GM18499 (cell line): ENCODE measurements at regions not wholly inside any gene's neighbourhood (a gene's known extent, or its start where the extent isn't known, plus 50 kb on each side); places are given as distances from the start of the nearest gene placed in this dataset.

Experiments
- ATAC-seq: cut with Tn5 transposase; IDR thresholded peaks from one replicate; pipeline ENCODE4 v1.9.1; 2021; ENCODE audit warnings: moderate number of reproducible peaks; ENCODE audit not compliant: insufficient read depth, unreplicated experiment

DNA sequence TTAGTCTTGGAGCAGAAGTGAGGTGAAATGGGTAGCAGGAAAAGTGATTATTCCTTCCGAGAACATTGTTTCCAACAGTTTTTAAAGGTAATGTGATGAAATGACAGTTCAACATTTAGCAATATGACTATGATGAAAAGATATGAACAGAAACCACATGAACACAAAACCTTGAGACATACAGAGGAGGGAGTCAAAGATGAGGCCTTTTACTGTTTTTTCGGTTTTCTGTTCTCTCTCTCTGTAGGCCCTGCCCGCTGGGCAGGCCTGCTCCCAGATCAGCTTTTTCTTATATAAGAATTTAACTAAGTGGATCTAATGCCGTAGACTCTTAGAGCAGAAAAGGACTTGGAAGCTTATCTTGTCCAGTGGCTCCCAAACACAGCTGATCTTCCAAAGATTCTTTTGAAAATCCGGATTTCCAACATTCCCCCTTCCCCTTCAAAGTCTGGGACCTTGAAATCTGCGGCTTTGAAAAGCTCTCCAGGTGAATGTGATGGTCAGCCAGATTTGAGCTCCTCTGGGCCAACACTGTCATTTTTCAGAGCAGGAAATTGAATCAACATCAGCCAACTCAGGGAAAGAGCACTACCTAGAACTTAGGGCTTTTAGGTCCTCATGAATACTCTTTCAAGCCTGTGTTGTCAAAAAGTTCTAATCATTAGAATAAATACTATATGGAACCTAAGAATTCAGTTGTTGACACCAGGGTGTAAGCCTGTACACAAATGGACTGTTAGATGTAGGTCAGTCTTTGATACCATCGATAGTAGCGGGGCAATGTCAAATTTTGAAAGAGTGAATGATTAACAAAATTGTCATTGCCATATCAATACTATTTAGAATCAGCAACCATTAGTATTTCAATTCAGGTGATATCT, 372.7 kb downstream of the SHQ1 start:
- no peak for ATAC-seq

DNA sequence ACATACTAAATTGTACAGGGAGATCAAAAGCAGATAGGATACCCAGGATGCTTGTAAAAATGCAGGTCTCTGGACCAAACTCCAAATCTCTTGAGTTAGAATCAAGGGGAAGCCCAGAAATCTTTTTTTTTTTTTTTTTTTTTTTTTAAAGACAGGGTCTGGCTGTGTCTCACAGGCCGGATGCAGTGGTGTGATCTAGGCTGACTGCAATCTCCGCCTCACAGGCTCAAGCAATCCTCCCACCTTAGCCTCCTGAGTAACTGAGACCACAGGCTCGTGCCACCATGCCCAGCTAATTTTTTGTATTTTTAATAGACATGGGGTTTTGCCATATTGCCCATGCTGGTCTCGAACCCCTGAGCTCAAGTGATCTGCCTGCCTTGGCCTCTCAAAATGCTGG, 373.5 kb downstream of the SHQ1 start:
- ATAC-seq, result no peak

DNA sequence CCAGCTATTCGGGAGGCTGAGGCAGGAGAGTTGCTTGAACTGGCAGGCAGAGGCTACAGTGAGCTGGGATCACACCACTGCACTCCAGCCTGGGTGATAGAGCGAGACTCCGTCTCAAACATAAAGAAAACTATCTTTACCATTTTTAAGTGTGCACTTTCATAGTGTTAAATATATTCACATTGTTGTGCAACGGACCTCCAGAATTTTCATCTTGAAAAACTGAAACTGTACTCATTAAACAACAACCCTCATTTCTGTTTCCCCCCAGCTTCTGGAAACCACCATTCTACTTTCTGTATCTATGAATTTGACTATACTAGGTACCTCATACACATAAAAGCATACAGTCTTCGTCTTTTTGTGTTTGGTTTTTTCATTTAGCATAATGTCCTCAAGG, 375.1 kb downstream of the SHQ1 start:
- peak; percentile 89 for ATAC-seq

DNA sequence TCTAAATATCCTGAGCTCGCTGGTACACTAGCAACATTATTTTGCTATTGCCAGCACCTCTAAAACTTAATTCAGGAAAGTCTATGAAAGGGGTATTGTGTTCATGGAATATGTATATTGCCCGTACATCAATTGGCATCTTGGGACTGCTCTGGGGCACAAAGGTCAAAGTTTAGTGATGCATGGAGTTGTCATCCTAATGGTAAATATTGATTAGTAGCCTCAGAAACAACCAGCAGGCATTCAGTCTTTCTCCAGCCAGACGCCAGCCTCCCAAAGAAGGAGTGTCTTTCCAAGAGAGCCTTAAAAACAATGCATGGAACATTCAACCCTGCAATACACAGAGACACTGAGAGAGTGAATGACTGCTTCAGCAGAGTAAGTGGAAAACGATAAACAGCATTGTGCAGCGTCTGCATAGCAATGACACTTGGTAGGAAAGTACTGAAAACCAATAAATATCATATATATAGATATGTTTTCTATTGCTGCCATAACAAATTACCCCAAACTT, 377.3 kb downstream of the SHQ1 start:
- ATAC-seq, result no peak

DNA sequence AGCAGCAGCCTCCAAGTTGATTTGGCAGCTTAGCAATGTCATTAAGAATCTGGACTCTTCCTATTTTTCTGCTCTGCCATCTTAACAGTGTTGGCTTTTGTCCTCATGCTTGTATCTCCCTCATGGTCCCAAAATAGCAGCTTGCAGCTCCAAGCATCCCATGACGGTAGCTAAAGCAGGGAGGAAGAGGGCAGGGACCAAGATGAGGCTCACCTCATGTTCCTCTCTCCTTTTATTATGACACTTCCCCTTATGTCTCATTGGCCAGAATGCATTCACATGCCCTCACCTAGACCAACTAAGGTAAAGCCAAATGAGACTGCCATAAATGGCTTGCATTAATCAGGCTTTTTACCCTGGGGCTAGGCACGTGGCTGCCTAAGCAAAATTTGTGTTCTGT, 382.4 kb downstream of the SHQ1 start:
- no peak for ATAC-seq

DNA sequence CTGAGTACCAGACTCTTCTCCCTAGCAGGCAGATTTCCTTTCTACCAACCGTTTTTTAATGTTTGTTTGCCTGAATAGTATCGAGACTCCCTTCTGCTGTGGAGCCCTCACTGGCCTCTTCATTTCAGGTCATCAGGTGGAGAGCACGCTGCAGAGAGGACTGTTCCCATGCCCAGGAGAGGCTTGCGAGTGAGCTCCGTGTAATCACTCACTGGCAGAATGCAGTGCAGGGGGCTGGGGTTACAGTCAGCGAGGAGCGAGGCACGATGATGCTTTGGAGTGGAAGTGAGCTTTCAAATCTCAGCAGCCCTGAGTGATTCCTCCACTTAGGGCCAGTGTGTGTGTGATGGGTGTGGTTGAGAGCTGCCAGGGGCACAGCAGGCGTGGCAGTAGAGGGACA, 385.2 kb downstream of the SHQ1 start:
- ATAC-seq, result no peak

DNA sequence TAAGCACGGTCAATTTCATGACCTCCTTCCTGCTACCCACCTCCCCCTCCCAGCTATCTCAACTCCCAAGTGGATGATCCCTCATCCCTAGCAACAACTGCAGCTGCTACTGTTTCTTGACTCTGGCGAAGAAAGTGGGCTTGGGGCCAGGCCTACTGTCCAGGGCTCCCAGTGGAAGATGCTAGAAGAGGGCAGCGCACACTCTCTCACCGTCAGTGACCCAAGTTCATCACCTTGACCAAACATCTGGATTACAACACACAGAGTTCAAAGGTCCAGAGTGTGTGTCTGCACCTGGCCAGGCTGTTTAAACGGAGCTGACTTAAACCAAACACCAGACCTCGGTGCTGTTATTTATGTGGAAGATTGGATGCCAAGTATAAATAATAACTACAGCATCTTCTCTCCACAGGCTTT, 385.6 kb downstream of the SHQ1 start:
- no peak for ATAC-seq

DNA sequence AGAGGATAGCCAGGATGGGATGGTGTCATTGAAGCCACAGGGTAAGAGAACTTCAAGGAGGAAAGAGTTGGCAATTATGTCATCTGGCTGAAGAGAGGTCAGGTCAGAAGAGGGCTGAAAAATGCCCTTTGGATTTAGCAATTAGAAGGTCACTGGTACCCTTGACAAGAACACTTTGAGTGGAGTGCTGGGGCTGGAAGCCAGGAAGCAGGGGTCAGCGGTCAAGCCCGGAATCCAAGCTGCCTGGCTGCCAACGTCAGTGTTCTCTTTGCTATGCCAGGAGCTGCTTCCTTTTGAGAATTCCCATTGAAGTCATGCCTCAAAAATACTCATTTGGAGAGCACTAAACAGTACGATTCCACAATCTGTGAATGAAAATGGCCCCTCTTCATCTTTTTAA, 386.5 kb downstream of the SHQ1 start:
- no peak for ATAC-seq

DNA sequence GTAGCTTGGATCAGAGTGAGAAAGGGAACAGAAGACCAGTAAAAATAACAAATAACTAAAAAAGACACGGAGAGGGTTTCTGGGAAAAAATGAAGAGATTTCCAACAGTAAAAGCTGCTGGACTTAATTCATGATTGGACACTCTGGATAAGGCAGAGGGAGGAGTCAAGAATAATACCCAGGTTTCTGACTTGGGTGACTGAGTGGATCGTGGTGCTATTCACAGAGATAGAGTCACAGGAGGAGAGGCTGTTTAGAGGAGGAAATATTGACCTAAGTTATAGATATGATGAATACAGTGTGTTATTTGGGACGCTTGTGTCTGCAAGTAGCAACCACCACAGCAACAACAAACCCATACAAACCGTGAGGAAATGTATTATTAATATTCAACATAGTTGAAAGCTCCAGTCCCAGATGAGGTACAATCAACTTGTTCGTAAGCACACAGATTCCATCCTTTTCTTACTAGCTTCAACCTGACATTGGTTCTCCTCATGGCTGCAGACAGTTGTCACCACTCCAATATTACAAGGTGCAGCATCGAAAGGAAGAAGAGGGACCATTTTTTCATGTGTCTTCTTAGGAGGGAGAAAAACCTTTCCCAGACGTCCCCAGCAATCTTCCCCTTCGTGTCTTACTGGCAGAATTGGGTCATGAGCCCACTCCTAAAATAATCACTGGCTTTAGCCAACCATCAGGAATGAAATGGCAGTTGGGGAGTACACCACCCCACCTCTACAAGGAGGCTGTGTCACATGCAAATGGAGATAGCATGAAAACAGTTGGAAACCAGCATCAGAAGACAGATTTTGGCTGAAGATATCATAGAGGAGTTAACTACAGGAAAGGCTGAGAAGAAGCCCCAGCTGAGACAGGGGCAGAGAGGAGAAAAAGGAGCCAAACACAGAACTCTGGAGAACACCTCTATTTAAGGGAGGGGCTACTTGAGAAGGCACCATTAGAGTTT, 387.8 kb downstream of the SHQ1 start:
- ATAC-seq, result no peak

DNA sequence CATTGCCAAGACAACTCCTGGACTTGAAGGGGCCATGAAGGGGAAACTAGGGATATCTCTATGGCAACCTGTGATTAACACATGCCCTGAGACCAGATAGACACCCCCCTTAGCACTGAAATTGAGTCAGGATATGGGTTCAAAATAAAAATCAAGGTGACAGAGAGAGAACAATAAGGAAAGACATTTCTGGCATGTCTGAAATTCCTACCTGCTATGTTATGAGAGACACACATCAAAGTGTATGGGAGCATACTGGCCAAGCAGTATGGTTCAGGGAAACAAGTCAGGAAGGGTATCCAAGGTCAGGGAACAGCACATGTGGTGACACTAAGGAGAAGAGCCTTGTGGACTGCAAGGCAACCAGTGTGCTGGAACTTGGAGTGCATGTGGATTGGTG, 388.7 kb downstream of the SHQ1 start:
- ATAC-seq, result no peak

DNA sequence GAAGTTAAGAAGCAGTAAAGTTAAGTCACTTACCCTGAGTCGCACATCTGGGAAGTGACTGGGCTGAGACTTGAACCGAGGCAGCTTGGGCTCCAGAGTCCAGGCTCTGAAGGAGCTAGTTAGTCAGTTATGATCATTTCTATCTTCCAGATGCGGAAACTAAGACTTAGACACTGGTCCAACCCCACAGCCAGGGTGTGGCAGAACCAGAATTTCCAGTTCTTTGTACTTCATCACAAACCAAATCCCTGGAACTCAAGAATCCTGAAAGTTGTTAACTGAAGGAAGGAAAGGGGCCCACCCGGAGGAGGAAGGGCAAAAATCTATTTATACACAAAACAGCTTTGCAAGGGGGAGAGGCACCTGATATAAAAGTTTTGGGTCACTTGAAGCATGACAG, 389.9 kb downstream of the SHQ1 start:
- ATAC-seq, result no peak

DNA sequence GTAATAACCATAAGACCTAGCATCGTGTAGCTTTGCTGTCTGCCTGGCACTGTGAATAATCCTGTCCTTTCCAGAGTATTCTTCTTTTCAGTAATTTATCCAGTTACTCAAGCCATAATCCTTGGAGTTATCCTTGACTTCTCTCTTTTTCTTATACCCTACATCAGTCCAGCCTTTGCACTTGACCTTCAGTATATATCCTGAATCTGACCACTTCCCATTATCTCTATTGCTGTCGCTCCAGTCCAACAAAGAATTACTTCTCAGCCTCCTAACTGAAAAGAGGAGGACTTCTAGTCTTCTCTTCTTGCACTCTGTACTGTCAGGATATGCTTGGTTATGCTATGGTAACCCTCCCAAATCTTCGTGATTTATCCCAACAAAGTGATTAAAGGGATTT, 393.8 kb downstream of the SHQ1 start:
- no peak for ATAC-seq

DNA sequence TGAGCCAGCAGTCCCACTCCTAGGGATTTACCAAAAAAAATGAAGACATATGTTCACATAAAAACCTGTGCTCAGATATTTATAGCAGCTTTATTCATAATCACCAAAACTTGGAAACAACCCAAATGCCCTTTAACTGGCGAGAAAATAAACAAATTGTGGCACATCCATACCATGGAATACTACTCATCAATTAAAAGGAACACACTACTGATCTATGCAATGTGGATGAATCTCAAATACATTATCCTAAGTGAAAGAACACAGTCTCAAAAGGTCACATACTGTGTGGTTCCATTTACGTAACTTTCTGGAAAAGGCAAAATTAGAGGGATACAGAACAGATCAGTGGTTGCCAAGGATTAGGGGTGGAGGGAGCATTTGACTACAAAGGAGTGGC, 394.5 kb downstream of the SHQ1 start:
- no peak for ATAC-seq

DNA sequence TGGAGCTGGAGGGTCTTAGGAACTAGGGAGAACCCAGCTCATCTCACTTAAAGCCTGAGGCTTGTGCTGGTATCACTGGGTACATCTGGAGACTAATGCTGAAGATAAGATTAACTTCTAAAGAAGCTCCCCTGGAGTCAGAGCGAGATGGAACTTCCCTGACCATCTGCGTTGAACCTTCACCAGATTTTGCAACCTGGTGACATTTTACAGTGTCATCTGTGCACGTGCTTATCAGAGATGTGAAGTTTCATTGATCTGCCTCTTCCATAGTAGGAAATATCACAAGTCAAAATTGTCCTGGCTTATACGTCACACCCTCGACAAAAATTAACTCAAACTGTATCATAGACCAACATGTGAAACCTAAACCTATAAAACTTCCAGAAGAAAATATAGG, 395.5 kb downstream of the SHQ1 start:
- no peak for ATAC-seq

DNA sequence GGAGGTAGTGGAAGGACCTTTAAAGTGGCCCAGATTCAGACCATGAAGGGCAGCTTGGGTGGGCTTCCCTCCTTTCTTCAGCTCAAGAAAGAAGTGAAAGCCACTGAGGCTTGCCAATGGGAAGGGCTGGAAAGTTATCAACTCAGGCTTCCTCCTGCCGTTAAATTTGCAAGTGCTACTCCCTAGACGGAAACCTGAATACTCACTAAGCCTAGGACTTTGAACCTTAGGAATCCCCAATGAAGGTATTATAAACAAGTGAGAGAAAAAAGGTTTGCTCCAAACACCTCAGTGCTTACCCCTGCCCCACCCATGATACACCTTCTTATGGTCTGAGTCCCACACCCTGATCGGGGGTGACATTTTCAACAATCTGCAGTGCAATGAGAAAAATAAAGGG, 396.4 kb downstream of the SHQ1 start:
- ATAC-seq, result no peak

DNA sequence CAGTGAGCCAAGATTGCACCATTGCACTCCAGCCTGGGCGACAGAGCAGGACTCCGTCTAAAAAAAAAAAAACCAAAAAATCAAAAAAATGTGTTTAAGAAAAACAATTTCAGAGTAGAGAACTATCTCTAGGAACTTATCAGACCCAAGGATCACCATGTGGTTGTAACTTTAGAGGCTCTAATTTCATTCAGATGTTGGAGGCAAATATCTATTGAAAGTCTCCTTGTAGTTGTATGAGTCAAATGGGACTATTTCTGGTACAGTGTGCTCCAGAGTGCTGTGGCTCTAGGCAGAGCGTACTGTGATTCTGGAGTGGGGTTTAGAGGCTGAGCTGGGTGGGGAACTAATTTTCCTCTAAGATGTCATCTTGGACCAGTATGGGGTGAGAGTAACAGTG, 398.7 kb downstream of the SHQ1 start:
- no peak for ATAC-seq

DNA sequence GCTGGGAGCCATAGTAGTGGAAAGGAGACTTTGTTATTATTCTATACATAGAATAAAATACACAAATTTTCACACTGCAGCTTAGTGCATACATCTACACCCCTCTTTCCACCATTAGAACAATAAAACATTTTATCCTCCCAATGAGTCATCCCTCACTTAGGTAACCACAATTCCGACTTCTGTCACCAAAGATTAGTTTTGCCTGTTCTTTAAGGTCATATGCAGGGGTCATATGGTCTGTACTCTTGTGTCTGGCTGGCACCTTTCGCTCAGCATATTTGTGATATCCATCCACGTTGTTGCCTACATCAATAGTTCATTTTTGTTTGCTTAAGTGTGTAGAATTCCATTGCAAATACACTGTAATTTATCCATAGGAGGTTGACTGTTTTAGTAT, 399.4 kb downstream of the SHQ1 start:
- no peak for ATAC-seq

DNA sequence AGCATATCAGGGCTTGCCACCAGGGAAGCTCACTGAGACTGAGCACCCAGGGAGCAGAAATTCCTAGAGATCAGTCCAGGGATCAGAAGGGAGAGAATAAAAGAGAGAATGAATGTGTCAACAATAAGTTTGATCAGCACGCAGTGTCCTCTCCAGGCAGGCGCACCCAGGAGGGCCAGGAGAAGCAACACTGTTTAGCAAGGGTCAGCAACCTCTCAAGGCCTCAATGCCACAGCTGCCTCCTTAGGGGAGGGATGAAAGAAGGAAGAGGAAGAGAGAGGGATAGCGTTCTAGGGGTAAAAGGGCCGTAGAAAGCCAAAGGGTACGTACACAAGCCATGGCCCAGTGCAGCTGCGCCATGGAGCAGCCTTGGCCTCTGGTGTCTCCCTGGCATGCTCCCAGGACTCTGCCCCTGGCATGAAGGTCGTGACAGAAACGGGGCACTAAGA, 399.8 kb downstream of the SHQ1 start:
- ATAC-seq, result no peak

DNA sequence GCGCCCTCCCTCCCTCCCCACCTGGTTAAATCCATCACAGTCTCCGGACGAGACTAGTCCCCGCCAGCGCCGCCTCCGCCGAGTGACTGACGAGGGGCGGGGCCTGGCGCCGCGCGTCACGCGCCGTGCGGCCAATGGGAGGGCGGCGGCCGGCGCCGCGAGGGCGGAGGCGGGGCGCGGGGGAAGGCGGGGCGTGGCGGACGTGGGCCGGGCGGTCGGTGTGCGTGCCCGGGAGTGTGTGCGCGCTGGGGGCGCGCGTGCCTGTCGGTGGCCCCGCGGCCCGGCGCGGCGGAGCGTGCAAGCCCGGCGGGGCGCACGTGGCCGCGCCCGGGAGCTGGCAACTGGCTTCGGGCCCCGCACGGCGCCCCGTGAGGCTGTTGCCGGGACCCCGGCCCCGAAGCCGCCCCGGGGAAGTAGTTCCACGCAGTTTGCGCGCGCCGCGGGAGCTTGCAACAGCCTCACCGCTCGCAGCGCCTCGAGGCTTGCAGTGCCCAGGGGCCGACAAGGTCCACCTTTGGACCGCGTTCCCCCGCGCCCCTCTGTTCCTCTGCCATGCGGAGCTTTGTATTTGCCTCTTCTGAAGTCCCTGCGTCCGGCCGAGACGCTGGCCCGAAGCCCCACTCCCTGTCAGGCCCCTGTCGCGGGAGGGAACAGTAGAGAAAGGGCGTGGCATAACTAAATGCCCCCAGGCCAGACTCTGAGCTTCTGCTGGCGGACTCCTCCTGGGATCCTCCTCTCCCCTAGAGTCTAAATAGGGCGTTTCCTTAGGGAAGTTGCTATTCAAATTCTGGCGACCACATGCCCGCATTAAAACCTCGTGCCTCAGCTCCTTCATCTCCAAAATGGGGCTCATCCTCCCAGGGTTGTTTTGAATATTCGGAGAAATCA, 400.9 kb downstream of the SHQ1 start:
- no peak for ATAC-seq
